ENCODE measurements at regions not wholly inside any gene's neighbourhood (a gene's known extent, or its start where the extent isn't known, plus 50 kb on each side); places are given as distances from the start of the nearest gene placed in this dataset.

- no peak overlapping the region for H3K4me3 ChIP-seq (ENCODE audit: low read depth in 2 of 2, low read length in 1 of 2)
- no peak overlapping the region for H3K27ac ChIP-seq (ENCODE audit: low read depth in 2 of 2, low read length in 1 of 2)
- ChIA-PET POLR2A (no interaction called here), CTCF (interaction anchor here (1.0 kb wide), 1 partner anchor 11 kb away, joined by 3 read pairs; no protein-coding TSS in a partner anchor)
- no peak for DNase-seq
- H3K9ac ChIP-seq = no peak overlapping the region
- no peaks in the 10 kb centered on the region for H4K20me1 ChIP-seq (ENCODE audit: insufficient read depth)
- H3K36me3 ChIP-seq (replicated peaks in 1 of 2; ENCODE audit: control insufficient read depth in 1 of 2, insufficient read depth in 2 of 2, low read length in 1 of 2) = no peaks in the 10 kb centered on the region
- H3K79me2 ChIP-seq (ENCODE audit: insufficient read depth) = no peaks in the 10 kb centered on the region
- no peaks in the 10 kb centered on the region for H3K9me3 ChIP-seq
- no peaks in the 10 kb centered on the region for H3F3A ChIP-seq (replicated peaks; ENCODE audit: insufficient read depth)
- 41% methylated on average over 9 of the region's 9 CpGs for WGBS (ENCODE audit: low lambda C conversion rate)
- no peaks in the 10 kb centered on the region for H3K9me2 ChIP-seq
- no peak for TF ChIP-seq YY1 (IDR thresholded peaks at IDR 0.05; ENCODE audit: low read depth)
- peaks cover 0 to 6% of the 10 kb centered on the region in 2 experiments; a peak in 2 of 4 replicates for H3K4me1 ChIP-seq (ENCODE audit: control insufficient read depth in 1 of 2, insufficient read depth in 2 of 2, low read depth in 1 of 2, low read length in 1 of 2)
- H3K27me3 ChIP-seq (ENCODE audit: insufficient read depth) = no peaks in the 10 kb centered on the region
- no peak overlapping the region for H3K4me2 ChIP-seq
- H2AFZ ChIP-seq (ENCODE audit: low read depth) = no peak overlapping the region
Measured at GRCh38 chr18:51724790-51725721, 527.6 kb upstream of the MEX3C start.

- no peaks in the 10 kb centered on the region for H3F3A ChIP-seq (replicated peaks; ENCODE audit: insufficient read depth)
- H3K9ac ChIP-seq = no peak overlapping the region
- no peaks in the 10 kb centered on the region for H3K27me3 ChIP-seq (ENCODE audit: insufficient read depth)
- H3K9me2 ChIP-seq = no peaks in the 10 kb centered on the region
- no peak overlapping the region for H3K4me3 ChIP-seq (ENCODE audit: low read depth in 2 of 2, low read length in 1 of 2)
- H3K27ac ChIP-seq (ENCODE audit: low read depth in 2 of 2, low read length in 1 of 2) = no peak overlapping the region
- H4K20me1 ChIP-seq (ENCODE audit: insufficient read depth) = no peaks in the 10 kb centered on the region
- H3K4me2 ChIP-seq = no peak overlapping the region
- CTCF ChIA-PET = interaction anchor here (0.9 kb wide), 1 partner anchor 60 kb away, joined by 3 read pairs; no protein-coding TSS in a partner anchor
- DNase-seq = no peak
- H3K9me3 ChIP-seq = no peaks in the 10 kb centered on the region
- H3K36me3 ChIP-seq (replicated peaks in 1 of 2; ENCODE audit: control insufficient read depth in 1 of 2, insufficient read depth in 2 of 2, low read length in 1 of 2) = no peaks in the 10 kb centered on the region
- POLR2A ChIA-PET = no interaction called here
- H3K79me2 ChIP-seq (ENCODE audit: insufficient read depth) = no peaks in the 10 kb centered on the region
- WGBS (ENCODE audit: low lambda C conversion rate) = 31% methylated on average over 2 of the region's 2 CpGs
- peaks cover 0 to 6% of the 10 kb centered on the region in 2 experiments; a peak in 2 of 4 replicates for H3K4me1 ChIP-seq (ENCODE audit: control insufficient read depth in 1 of 2, insufficient read depth in 2 of 2, low read depth in 1 of 2, low read length in 1 of 2)
- no peak overlapping the region for H2AFZ ChIP-seq (ENCODE audit: low read depth)
- TF ChIP-seq USF2 (IDR thresholded peaks at IDR 0.05; ENCODE audit: borderline replicate concordance, low read depth, low read length) = no peak
- no peak for TF ChIP-seq TEAD4 (IDR thresholded peaks at IDR 0.05; ENCODE audit: borderline replicate concordance, insufficient read depth)
- no peak for TF ChIP-seq NFIC (IDR thresholded peaks at IDR 0.05; ENCODE audit: borderline replicate concordance)
- TF ChIP-seq YY1 (IDR thresholded peaks at IDR 0.05; ENCODE audit: low read depth) = no peak
- no peak for TF ChIP-seq NRF1 (IDR thresholded peaks at IDR 0.05; ENCODE audit: low read depth, low read length)
- no peak for TF ChIP-seq FOXJ3 (CRISPR knock-in tag; IDR thresholded peaks at IDR 0.05)
Measured at GRCh38 chr18:51726614-51727013, 529.1 kb upstream of the MEX3C start.

- Histone ChIP-seq H3K27ac (ENCODE audit: low read depth in 2 of 2, low read length in 1 of 2) (no peak overlapping the region), H3F3A (replicated peaks; ENCODE audit: insufficient read depth) (no peaks in the 10 kb centered on the region), H3K9me3 (no peaks in the 10 kb centered on the region), H2AFZ (ENCODE audit: low read depth) (no peak overlapping the region), H3K4me1 (ENCODE audit: control insufficient read depth in 1 of 2, insufficient read depth in 2 of 2, low read depth in 1 of 2, low read length in 1 of 2) (peaks cover 0 to 6% of the 10 kb centered on the region in 2 experiments; a peak in 2 of 4 replicates), H3K27me3 (ENCODE audit: insufficient read depth) (no peaks in the 10 kb centered on the region), H3K4me2 (no peak overlapping the region), H4K20me1 (ENCODE audit: insufficient read depth) (no peaks in the 10 kb centered on the region), H3K4me3 (ENCODE audit: low read depth in 2 of 2, low read length in 1 of 2) (no peak overlapping the region), H3K79me2 (ENCODE audit: insufficient read depth) (no peaks in the 10 kb centered on the region), H3K9ac (no peak overlapping the region), H3K36me3 (replicated peaks in 1 of 2; ENCODE audit: control insufficient read depth in 1 of 2, insufficient read depth in 2 of 2, low read length in 1 of 2) (no peaks in the 10 kb centered on the region), H3K9me2 (no peaks in the 10 kb centered on the region)
- ChIA-PET CTCF (no interaction called here), POLR2A (no interaction called here)
- DNase-seq = no peak
- TF ChIP-seq RFX5 (IDR thresholded peaks at IDR 0.05; ENCODE audit: low read length) (no peak), PBX3 (IDR thresholded peaks at IDR 0.05) (no peak), POLR2AphosphoS5 (IDR thresholded peaks at IDR 0.05; ENCODE audit: low read depth, low read length) (no peak), RAD21 (IDR thresholded peaks at IDR 0.05; ENCODE audit: low read length) (no peak), FOSL2 (IDR thresholded peaks at IDR 0.05; ENCODE audit: borderline replicate concordance, low read depth) (no peak), MXI1 (IDR thresholded peaks at IDR 0.05; ENCODE audit: low read depth, low read length) (no peak), CTCF (IDR thresholded peaks at IDR 0.05) (no peak), TCF12 (IDR thresholded peaks at IDR 0.05) (no peak), NFIC (IDR thresholded peaks at IDR 0.05; ENCODE audit: borderline replicate concordance) (no peak), NRF1 (IDR thresholded peaks at IDR 0.05; ENCODE audit: low read depth, low read length) (no peak), RXRA (IDR thresholded peaks at IDR 0.05; ENCODE audit: borderline replicate concordance, low read depth) (no peak), YY1 (IDR thresholded peaks at IDR 0.05; ENCODE audit: low read depth) (no peak), EZH2phosphoT487 (IDR thresholded peaks at IDR 0.05; ENCODE audit: borderline replicate concordance, low read depth) (no peak), USF1 (IDR thresholded peaks at IDR 0.05; ENCODE audit: borderline replicate concordance, low read depth) (no peak)
Measured at GRCh38 chr18:51727780-51728179, 530.3 kb upstream of the MEX3C start.

Measured in SK-N-SH (cell line).